NCI-H345 (cell line): ENCODE measurements at regions not wholly inside any gene's neighbourhood (a gene's known extent, or its start where the extent isn't known, plus 50 kb on each side); places are given as distances from the start of the nearest gene placed in this dataset.
A peak's percentile ranks its signal among the peaks of the same experiment; 100 is the strongest.

Experiments used
- DNase-seq: peaks from one replicate; lab custom pipeline; 2025; lab: John Stamatoyannopoulos, UW

DNA sequence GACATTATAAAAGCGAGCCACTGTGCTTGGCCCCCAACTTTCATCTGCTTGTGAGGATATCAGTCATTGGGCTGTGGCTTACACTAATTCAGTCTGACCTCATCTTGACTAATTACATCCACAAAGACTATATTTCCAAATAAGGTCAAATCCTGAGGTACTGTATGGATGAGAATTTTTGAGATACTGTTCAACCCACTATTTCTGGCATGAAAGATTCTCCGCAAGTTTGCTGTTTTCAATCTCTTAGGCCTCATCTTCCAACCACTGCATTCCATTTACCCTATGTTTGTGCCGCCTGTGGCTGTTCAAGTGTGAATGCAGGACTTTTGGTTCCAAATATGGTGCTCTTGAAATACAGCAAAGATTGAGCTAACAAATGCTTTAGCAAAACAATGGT lies 400.9 kb upstream of the SGCD start:
- DNase-seq = no peak

DNA sequence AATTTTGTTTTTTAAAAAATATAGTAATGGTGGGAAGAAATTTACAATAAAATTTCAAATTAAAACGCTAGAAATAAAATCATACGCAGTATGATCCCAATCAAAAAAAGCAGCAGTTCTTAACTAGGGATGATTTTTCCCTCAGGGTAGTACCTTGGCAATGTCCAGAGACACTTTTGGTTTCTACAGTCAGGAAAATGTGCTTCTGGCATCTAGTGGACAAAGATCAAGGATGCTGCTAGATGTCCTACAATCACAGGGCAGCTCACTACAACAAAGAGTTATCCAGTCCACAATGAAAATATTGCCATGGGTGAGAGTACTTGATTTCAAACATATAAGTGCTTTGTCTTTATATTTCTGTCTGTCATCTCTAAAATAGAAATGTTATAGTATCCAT lies 400.2 kb upstream of the SGCD start:
- DNase-seq = no peak

GRCh38 chr5:155929112-155929511 lies 397.9 kb upstream of the SGCD start:
- no peak for DNase-seq

DNA sequence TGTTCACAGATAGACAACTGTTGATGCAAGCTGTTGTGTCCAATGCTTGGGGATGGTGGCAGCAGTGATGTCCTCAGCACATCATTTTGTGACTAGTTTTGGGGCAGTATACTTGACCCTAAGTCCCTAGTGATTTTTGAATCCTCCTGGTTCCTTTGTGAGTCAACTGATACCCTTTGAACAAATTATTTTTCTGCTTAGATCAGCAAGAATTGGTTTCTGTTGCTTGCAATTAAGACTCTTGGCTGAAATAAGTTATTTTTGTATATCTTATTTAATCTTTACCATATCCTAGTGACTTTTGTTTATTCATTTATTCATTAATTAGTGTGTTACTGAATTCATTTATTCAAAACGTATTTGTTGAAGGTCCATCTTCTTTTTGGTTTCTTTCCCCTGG lies 392.0 kb upstream of the SGCD start:
- no peak for DNase-seq

DNA sequence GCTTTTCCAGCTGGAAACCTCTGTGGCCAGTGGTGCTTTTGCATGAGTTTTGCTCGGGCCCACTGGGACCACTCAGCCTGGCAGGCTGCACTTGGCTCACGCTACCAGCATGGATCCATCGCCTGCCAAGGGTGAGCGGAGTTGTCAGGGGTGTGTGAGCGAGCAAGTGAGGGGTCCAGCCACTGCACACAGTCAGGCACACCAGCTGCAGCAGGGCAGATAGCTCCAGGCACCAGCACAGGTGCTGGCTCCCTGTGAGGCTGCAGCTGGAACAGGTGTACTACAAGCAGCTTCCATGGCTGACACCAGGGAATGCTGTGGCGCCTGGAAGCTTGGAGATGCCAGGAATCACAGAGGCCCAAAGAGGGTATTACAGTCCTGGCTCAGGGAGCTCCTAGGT lies 391.2 kb upstream of the SGCD start:
- no peak for DNase-seq

GRCh38 chr5:155936520-155937406 lies 390.2 kb upstream of the SGCD start:
- DNase-seq = no peak

DNA sequence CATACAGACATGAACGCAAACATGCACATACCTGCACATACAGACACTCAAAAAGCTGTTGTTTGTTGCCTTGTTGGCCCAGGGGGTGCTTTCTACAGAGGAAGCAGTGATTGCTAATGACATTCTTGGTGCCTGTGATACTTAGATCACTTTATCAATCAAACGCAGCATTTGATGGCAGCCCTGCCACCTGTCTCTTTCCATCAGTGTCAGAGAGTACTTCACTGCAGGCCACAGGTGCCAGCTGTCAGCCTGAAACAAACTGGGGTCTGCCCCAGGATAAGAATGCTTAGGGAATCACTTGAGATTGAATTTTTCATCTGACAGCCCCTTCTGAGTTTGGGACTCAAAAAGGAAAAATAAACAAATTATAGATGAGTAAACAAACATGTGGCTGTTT lies 388.9 kb upstream of the SGCD start:
- no peak for DNase-seq

- no peak for DNase-seq
These were observed 385.6 kb upstream of the SGCD start for GRCh38 chr5:155941340-155941739.

DNA sequence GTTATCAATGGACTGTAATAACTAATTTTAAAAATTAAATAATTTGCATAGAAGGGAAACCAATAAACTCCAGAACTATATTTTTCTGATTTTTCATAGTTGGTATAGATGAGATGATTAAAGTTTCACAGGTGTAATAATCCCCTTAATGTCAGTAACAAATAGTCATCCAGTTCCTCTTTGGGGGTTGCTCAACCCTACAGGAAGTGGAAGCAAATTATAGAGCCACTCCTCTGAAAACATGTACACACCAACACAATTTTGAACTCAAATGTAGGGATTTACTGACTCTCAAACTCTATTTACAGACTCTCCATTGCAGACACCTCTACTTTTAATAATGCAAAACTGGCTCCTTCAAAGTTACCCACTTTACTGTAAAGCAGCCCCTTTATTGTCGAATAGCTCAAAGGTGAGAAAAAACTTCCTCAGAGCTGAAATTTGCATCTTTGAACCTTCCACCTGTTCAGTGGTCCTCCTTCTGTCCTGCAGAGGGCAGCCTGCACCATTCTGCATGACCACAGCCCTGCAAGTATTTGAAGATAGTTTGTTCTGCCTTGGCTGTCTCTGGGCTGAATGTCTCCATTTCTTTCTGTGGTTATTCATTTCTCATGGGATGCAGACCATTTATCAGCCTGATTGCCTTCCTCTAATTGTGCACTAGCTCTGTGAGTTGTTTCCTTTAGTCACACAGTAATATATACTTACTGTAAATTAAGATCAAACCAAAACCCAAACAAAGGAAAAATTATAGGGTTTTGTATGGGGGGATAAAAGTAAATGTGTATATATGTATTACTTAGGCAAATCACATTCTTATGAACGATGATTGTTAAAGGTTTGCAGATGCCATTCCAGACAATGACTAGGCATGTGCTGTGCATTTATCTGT lies 383.2 kb upstream of the SGCD start:
- peak; percentile 28 for DNase-seq

GRCh38 chr5:155947394-155948062 lies 379.4 kb upstream of the SGCD start:
- no peak for DNase-seq

GRCh38 chr5:155948576-155948975 lies 378.4 kb upstream of the SGCD start:
- DNase-seq = no peak

- no peak for DNase-seq
These were observed 374.4 kb upstream of the SGCD start for GRCh38 chr5:155952486-155953089.

DNA sequence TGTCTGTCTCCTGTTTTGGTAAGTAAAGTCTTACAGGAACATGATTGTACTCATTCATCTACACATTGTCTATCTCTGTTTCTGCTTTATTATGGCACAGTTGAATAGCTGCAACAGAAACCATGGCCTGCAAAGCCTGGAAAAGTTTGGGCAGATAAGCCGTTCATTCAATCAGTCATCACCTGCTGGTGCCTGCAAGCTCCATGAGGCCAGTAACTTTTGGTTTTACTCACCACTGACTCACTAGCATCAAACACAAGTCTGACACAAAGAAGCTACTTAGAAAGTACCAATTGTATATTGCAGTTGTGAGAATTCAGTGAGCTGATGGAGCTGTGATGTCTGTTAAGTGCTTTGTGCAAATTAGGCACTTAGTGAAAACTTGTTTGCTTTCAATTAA lies 373.6 kb upstream of the SGCD start:
- no peak for DNase-seq

- no peak for DNase-seq
These were observed 372.1 kb upstream of the SGCD start for GRCh38 chr5:155954701-155955445.

- no peak for DNase-seq
These were observed 369.1 kb upstream of the SGCD start for GRCh38 chr5:155957884-155958283.

DNA sequence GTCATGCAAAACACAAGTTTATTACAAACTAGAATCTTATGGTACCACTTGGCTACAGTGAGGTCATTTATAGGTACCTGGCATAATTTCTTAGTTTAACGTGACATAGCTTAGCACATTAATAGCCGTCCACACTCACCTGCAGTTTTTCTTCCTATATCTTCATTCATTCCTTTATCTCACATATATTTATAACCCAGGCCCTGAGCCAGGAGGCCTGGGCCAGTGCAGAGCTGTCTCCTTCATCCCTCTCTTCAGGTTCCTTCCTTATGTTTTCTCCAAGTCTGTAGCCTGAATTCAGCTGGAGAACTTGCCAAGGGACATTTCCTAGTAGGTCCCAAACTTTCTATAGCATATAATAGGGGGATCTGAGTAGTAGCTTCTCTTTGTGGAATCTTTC lies 367.9 kb upstream of the SGCD start:
- DNase-seq = no peak

- no peak for DNase-seq
These were observed 366.8 kb upstream of the SGCD start for GRCh38 chr5:155960177-155960576.

- no peak for DNase-seq
These were observed 357.4 kb upstream of the SGCD start for GRCh38 chr5:155969537-155969936.

- DNase-seq = no peak
These were observed 352.6 kb upstream of the SGCD start for GRCh38 chr5:155974369-155974768.

DNA sequence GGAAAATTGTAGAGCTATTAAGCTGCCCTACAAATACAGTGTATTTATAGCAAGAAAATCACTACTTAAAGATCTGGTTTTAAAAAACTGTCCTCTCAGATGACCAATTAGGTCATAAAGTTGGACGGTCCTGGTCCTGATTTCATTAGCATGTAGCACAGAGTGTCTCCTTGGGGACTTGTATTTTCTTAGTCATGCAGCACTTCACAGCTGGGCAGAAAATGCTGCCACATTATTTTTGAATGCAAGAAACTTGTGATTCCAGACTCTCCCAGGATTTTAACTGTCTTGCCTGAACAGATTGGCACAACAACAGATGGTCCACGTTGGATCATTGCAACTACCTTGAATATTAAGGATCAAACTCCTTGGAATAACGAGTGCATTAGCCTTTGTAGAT lies 348.1 kb upstream of the SGCD start:
- no peak for DNase-seq

DNA sequence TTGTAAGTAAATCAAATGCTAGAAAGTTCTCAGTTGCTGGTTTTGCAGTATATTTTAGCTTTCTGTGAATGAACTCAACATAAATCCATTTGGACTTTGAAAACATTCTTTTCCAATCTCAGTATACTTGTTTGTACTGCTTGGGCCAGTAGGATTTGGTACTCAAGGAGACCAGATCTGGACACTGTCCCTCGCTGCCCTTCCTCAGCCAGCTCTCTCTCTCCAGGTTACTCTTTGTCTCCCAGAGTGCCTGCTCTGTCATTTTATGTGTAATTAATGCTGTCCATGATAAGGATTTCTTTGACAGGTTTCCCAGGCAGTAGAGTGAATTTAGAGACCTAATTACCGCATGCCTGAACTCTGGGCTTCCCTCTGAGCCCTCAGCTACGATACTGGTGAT lies 344.6 kb upstream of the SGCD start:
- DNase-seq = no peak
